ENCODE measurements at regions not wholly inside any gene's neighbourhood (a gene's known extent, or its start where the extent isn't known, plus 50 kb on each side); places are given as distances from the start of the nearest gene placed in this dataset.

GRCh38 chr9:24731754-24732153, 186.1 kb upstream of the IZUMO3 start:
- TF ChIP-seq, protein P1, sequence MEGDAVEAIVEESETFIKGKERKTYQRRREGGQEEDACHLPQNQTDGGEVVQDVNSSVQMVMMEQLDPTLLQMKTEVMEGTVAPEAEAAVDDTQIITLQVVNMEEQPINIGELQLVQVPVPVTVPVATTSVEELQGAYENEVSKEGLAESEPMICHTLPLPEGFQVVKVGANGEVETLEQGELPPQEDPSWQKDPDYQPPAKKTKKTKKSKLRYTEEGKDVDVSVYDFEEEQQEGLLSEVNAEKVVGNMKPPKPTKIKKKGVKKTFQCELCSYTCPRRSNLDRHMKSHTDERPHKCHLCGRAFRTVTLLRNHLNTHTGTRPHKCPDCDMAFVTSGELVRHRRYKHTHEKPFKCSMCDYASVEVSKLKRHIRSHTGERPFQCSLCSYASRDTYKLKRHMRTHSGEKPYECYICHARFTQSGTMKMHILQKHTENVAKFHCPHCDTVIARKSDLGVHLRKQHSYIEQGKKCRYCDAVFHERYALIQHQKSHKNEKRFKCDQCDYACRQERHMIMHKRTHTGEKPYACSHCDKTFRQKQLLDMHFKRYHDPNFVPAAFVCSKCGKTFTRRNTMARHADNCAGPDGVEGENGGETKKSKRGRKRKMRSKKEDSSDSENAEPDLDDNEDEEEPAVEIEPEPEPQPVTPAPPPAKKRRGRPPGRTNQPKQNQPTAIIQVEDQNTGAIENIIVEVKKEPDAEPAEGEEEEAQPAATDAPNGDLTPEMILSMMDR (IDR thresholded peaks at IDR 0.05), result no peak
- TF ChIP-seq POLR2A (IDR thresholded peaks at IDR 0.05), result no peak
